ENCODE measurements at regions not wholly inside any gene's neighbourhood (a gene's known extent, or its start where the extent isn't known, plus 50 kb on each side); places are given as distances from the start of the nearest gene placed in this dataset.

- no peaks in the 10 kb centered on the region for H3K79me2 ChIP-seq (replicated peaks; ENCODE audit: insufficient read depth)
- no peaks in the 10 kb centered on the region for H3K27me3 ChIP-seq (ENCODE audit: insufficient read depth)
- TF ChIP-seq, protein P1, sequence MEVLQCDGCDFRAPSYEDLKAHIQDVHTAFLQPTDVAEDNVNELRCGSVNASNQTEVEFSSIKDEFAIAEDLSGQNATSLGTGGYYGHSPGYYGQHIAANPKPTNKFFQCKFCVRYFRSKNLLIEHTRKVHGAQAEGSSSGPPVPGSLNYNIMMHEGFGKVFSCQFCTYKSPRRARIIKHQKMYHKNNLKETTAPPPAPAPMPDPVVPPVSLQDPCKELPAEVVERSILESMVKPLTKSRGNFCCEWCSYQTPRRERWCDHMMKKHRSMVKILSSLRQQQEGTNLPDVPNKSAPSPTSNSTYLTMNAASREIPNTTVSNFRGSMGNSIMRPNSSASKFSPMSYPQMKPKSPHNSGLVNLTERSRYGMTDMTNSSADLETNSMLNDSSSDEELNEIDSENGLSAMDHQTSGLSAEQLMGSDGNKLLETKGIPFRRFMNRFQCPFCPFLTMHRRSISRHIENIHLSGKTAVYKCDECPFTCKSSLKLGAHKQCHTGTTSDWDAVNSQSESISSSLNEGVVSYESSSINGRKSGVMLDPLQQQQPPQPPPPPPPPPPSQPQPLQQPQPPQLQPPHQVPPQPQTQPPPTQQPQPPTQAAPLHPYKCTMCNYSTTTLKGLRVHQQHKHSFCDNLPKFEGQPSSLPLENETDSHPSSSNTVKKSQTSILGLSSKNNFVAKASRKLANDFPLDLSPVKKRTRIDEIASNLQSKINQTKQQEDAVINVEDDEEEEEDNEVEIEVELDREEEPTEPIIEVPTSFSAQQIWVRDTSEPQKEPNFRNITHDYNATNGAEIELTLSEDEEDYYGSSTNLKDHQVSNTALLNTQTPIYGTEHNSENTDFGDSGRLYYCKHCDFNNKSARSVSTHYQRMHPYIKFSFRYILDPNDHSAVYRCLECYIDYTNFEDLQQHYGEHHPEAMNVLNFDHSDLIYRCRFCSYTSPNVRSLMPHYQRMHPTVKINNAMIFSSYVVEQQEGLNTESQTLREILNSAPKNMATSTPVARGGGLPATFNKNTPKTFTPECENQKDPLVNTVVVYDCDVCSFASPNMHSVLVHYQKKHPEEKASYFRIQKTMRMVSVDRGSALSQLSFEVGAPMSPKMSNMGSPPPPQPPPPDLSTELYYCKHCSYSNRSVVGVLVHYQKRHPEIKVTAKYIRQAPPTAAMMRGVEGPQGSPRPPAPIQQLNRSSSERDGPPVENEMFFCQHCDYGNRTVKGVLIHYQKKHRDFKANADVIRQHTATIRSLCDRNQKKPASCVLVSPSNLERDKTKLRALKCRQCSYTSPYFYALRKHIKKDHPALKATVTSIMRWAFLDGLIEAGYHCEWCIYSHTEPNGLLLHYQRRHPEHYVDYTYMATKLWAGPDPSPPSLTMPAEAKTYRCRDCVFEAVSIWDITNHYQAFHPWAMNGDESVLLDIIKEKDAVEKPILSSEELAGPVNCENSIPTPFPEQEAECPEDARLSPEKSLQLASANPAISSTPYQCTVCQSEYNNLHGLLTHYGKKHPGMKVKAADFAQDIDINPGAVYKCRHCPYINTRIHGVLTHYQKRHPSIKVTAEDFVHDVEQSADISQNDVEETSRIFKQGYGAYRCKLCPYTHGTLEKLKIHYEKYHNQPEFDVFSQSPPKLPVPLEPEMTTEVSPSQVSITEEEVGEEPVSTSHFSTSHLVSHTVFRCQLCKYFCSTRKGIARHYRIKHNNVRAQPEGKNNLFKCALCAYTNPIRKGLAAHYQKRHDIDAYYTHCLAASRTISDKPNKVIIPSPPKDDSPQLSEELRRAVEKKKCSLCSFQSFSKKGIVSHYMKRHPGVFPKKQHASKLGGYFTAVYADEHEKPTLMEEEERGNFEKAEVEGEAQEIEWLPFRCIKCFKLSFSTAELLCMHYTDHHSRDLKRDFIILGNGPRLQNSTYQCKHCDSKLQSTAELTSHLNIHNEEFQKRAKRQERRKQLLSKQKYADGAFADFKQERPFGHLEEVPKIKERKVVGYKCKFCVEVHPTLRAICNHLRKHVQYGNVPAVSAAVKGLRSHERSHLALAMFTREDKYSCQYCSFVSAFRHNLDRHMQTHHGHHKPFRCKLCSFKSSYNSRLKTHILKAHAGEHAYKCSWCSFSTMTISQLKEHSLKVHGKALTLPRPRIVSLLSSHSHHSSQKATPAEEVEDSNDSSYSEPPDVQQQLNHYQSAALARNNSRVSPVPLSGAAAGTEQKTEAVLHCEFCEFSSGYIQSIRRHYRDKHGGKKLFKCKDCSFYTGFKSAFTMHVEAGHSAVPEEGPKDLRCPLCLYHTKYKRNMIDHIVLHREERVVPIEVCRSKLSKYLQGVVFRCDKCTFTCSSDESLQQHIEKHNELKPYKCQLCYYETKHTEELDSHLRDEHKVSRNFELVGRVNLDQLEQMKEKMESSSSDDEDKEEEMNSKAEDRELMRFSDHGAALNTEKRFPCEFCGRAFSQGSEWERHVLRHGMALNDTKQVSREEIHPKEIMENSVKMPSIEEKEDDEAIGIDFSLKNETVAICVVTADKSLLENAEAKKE (CRISPR knock-in tag; IDR thresholded peaks at IDR 0.05), result no peak
- TF ChIP-seq EZH2phosphoT487 (IDR thresholded peaks at IDR 0.05; ENCODE audit: unreplicated experiment) (no peak), CTCF (conservative IDR thresholded peaks at IDR 0.05; ENCODE audit: low read depth in 2 of 2) (no peak), ETS1 (IDR thresholded peaks at IDR 0.05) (no peak), NANOG (IDR thresholded peaks at IDR 0.05; ENCODE audit: borderline replicate concordance) (no peak)
- H3K36me3 ChIP-seq (ENCODE audit: insufficient read depth), result no peaks in the 10 kb centered on the region
- no peak overlapping the region for H3K4me3 ChIP-seq
- H3K36me3 Mint-ChIP-seq (ENCODE audit: low read depth), result no peaks in the 10 kb centered on the region
- H3K4me1 ChIP-seq (ENCODE audit: insufficient read depth), result peaks cover 46% of the 10 kb centered on the region
- peak overlapping the region; percentile 29; the same call in 1 of the 2 replicates for H3K4me2 ChIP-seq
- H4K20me1 ChIP-seq (replicated peaks; ENCODE audit: insufficient read depth), result no peaks in the 10 kb centered on the region
- H3K9me2 ChIP-seq (ENCODE audit: insufficient read depth), result no peaks in the 10 kb centered on the region
- no peak overlapping the region for H3K27ac ChIP-seq (ENCODE audit: low read depth)
- peak; percentile 28 for ATAC-seq
- H3K4me3 Mint-ChIP-seq, result no peak overlapping the region
- H3K27me3 Mint-ChIP-seq (ENCODE audit: insufficient read depth, low read depth, poor library complexity), result peaks cover 4% of the 10 kb centered on the region
- H3K4me1 Mint-ChIP-seq, result peaks cover 39% of the 10 kb centered on the region
- no peak for DNase-seq (ENCODE audit: low spot score)
- H3K27ac Mint-ChIP-seq, result no peak overlapping the region
- no peaks in the 10 kb centered on the region for H3K9me3 Mint-ChIP-seq
- no peaks in the 10 kb centered on the region for H3F3A ChIP-seq (replicated peaks; ENCODE audit: low read depth)
- no peak overlapping the region for H2AFZ ChIP-seq
These were observed 188.4 kb downstream of the SATB1 start for GRCh38 chr3:18236726-18237125.
